Omental fat pad (tissue), 3 donors: ENCODE measurements at regions not wholly inside any gene's neighbourhood (a gene's known extent, or its start where the extent isn't known, plus 50 kb on each side); places are given as distances from the start of the nearest gene placed in this dataset.

Experiments used
- ATAC-seq: fragments of 150-250 bp; one replicate; pipeline ENCODE4 v1.9.1; 2016; ENCODE audit warnings: mild to moderate bottlenecking, moderate library complexity; ENCODE audit not compliant: low FRiP score
- DNase-seq: peaks from one replicate; pipeline ENCODE4 v3.0.0-alpha.2; 2019; ENCODE audit warnings: low spot score
- CTCF ChIP-seq, 3 donors: fragments of 450-650 bp; IDR thresholded peaks; one replicate each; pipeline ENCODE4 v1.5.1; 2016 to 2017; ENCODE audit warnings: antibody characterized with exemption in 3 of 3, mild to moderate bottlenecking in 3 of 3, moderate library complexity in 2 of 3

- TF ChIP-seq CTCF (IDR thresholded peaks at IDR 0.05): no peak
- ATAC-seq (no peak), DNase-seq (no peak)
These were observed 360.5 kb upstream of the NAALADL2 start for GRCh38 chr3:174498638-174499037.

- ATAC-seq: no peak
- TF ChIP-seq CTCF (IDR thresholded peaks at IDR 0.05): no peak
- DNase-seq: no peak
These were observed 353.9 kb upstream of the NAALADL2 start for GRCh38 chr3:174505266-174505665.

- TF ChIP-seq CTCF (IDR thresholded peaks at IDR 0.05): no peak
- ATAC-seq: no peak
- DNase-seq: no peak
These were observed 334.9 kb upstream of the NAALADL2 start for GRCh38 chr3:174524203-174524602.

- DNase-seq (no peak), ATAC-seq (no peak)
- no peak for TF ChIP-seq CTCF (IDR thresholded peaks at IDR 0.05)
These were observed 329.8 kb upstream of the NAALADL2 start for GRCh38 chr3:174529298-174529697.

- TF ChIP-seq CTCF (IDR thresholded peaks at IDR 0.05): no peak
- no peak for DNase-seq
- ATAC-seq: no peak
These were observed 327.7 kb upstream of the NAALADL2 start for GRCh38 chr3:174531262-174531982.

- ATAC-seq (no peak), DNase-seq (no peak)
- no peak for TF ChIP-seq CTCF (IDR thresholded peaks at IDR 0.05)
These were observed 326.9 kb upstream of the NAALADL2 start for GRCh38 chr3:174532216-174532615.

- ATAC-seq (no peak), DNase-seq (no peak)
- no peak for TF ChIP-seq CTCF (IDR thresholded peaks at IDR 0.05)
These were observed 326.4 kb upstream of the NAALADL2 start for GRCh38 chr3:174532776-174533175.
